GM10266 (cell line): ENCODE measurements at regions not wholly inside any gene's neighbourhood (a gene's known extent, or its start where the extent isn't known, plus 50 kb on each side); places are given as distances from the start of the nearest gene placed in this dataset.
"Not testable (repeated sequence)": the region's sequence is repeated elsewhere in the genome, so short reads cannot be mapped to it uniquely, and the experiment has no call there.

ENCODE experiments used
- DNase-seq: peaks from one replicate; pipeline ENCODE4 v3.0.0; 2012; ENCODE audit errors: extremely low spot score
- TF ChIP-seq, protein P1 (sequence below): IDR thresholded peaks from 2 replicates; pipeline ENCODE4 v1.5.1; 2012; ENCODE audit warnings: mild to moderate bottlenecking, low read depth; ENCODE audit not compliant: control insufficient read depth, insufficient read depth; ENCODE audit errors: missing control alignments

DNA sequence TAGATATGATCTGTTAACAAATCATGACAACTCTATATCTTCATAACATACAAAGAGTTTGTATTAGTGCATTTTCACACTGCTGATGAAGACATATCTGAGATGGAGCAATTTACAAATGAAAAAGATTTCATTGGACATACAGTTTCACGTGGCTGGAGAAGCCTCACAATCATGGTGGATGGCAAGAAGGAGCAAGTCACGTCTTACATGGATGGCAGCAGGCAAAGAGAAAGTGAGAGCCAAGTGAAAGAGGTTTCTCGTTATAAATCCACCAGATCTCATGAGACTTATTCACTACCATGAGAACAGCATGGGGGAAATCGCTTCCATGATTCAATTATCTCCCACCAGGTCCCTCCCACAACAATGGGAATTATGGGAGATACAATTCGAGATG is 157.6 kb downstream of the DUSP6 start:
- TF ChIP-seq, protein P1, sequence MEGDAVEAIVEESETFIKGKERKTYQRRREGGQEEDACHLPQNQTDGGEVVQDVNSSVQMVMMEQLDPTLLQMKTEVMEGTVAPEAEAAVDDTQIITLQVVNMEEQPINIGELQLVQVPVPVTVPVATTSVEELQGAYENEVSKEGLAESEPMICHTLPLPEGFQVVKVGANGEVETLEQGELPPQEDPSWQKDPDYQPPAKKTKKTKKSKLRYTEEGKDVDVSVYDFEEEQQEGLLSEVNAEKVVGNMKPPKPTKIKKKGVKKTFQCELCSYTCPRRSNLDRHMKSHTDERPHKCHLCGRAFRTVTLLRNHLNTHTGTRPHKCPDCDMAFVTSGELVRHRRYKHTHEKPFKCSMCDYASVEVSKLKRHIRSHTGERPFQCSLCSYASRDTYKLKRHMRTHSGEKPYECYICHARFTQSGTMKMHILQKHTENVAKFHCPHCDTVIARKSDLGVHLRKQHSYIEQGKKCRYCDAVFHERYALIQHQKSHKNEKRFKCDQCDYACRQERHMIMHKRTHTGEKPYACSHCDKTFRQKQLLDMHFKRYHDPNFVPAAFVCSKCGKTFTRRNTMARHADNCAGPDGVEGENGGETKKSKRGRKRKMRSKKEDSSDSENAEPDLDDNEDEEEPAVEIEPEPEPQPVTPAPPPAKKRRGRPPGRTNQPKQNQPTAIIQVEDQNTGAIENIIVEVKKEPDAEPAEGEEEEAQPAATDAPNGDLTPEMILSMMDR = no peak
- no peak for DNase-seq

DNA sequence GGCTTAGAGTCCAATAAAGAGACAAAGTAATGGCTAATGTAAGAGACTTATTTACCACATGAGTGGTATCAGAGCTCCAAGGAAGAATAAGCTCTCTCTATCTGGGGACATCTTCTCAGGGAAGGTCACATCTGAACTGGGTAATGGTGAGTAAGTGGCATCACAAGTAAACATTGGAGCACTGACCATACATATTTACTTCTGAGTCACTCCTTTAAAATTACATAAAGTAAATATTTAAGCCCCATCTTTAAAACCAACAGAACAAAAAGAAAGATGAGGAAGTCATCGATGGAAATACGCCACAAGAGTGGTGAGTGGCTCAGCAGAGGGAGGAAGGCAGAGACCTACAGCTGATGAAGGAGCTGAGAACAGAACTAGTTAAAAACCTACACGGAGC is 159.9 kb downstream of the DUSP6 start:
- DNase-seq = no peak
- TF ChIP-seq, protein P1 = no peak

DNA sequence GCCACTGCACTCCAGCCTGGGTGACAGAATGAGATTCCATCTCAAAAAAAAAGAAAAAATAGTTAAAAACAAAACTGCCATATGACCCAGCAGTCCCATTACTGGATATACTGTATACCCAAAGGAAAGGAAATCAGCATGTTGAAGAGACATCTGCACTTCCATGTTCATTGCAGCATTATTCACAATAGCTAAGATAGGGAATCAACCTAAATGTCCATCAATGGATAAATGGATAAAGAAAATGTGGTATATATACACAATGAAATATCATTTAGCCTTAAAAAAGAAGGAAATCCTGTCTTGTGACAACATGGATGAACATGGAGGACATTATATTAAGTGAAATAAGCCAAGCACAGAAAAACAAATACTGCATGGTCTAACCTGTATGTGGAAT is 160.7 kb downstream of the DUSP6 start:
- DNase-seq = not testable (repeated sequence)

DNA sequence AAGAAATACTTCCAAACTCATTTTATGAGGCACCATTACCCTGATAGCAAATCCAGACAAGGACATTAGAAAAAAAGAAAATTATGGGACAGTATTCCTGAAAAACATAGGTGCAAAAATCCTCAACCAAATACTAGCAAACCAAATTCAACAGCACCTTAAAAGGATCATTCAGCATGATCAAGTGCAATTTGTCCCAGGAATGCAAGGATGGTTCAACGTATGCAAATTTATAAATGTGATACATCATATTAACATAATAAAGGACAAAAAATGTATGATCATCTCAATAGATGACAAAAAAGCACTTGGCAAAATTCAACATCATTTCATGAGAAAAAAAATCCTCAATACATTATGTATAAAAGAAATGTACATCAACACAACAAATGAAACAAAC is 162.9 kb downstream of the DUSP6 start:
- no peak for DNase-seq
- TF ChIP-seq, protein P1 = no peak

DNA sequence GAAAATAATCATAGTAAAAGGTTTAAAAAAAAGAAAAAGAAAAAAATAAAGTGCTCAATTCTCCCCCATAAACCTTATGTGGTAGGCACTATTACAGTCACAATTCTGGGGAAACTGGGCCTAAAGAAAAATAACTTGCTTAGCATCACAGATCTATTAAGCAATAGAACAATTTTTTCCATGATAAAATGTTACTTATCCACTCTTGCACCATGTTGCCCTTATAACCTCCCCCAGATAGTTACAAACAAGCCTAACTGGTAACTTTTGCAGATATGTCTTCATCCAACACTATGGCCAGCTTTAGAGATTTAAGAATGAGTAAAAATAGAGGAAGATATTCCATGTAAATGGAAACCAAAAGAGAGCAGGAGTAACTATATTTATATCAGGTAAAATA is 164.8 kb downstream of the DUSP6 start:
- TF ChIP-seq, protein P1 = no peak
- DNase-seq = no peak

DNA sequence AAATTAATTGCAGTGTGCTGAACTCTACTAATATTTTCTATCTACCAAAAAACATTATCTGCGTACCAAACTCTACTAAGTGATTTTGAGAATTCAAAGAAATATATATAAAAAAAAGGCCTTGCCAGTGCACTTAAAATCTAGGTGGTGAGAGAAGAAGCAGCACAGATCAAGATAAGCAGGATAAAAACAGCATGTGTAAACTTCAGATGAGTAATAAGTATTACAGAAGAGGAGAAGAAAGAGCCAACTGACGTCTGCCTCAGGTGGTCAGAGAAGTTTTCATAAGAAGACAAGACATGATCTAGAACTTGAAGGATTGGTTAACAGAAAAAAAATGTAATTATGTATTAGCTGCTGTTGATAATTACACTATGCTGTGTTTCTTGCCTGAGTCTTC is 166.4 kb downstream of the DUSP6 start:
- TF ChIP-seq, protein P1 = no peak
- DNase-seq = no peak

DNA sequence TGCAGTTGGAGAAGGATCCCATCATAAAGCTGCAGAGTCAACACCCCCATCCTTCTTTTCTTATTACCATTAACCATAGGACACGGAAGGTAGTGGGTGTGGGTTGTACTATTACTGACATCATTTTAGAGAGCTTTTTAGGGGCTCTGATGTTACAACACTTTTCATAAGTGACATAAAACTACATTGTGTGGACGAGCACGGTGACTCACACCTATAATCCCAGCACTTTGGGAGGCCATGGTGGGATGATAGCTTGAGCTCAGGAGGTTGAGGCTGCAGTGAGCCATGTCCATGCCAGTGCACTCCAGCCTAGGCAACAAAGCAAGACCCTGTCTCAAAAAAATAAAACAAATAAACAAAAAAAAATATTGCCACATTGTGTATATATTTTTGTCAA is 167.1 kb downstream of the DUSP6 start:
- TF ChIP-seq, protein P1 = no peak
- no peak for DNase-seq

DNA sequence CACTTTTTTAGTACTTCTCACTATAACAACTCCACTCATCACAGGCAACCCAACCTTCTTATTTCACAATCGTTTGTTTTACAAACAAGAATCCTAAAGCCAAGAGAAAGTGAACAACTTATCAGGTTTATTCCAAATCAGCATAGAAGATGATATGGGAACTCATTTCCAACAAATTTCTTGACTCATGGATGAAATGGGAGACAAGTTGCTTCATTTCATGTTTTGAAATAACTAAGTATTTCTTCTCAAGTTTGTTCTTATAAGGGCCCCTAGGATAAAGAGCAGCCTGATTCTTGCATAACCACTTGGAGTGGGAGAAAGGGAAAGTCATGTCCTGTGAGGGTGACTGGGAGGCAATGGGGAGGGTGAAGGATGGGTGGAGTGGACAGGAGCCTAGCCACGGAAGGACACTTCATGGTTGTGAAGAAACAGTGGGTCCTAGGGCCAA is 168.3 kb downstream of the DUSP6 start:
- no peak for DNase-seq
- TF ChIP-seq, protein P1 = no peak
